ENCODE measurements at regions not wholly inside any gene's neighbourhood (a gene's known extent, or its start where the extent isn't known, plus 50 kb on each side); places are given as distances from the start of the nearest gene placed in this dataset.

GRCh38 chr22:35195226-35195625, 62.1 kb upstream of the HMGXB4 start:
- Histone ChIP-seq H3K9me3 (replicated peaks) (no peaks in the 10 kb centered on the region), H3K36me3 (no peaks in the 10 kb centered on the region), H3K4me1 (replicated peaks) (peaks cover 17% of the 10 kb centered on the region), H3K4me3 (no peak overlapping the region), H3K27ac (no peak overlapping the region), H3K27me3 (replicated peaks) (0 out of 2 replicates have a peak, but pooled peaks cover 6% of the 10 kb centered on the region)
- DNase-seq (ENCODE audit: low read depth in 1 of 2, low spot score in 2 of 2) = no peak

- no peak overlapping the region for H3K27ac ChIP-seq
- no peak for DNase-seq (ENCODE audit: low read depth in 1 of 2, low spot score in 2 of 2)
- no peak overlapping the region for H3K4me3 ChIP-seq
- 0 out of 2 replicates have a peak, but pooled peaks cover 6% of the 10 kb centered on the region for H3K27me3 ChIP-seq (replicated peaks)
- H3K36me3 ChIP-seq = no peaks in the 10 kb centered on the region
- H3K9me3 ChIP-seq (replicated peaks) = no peaks in the 10 kb centered on the region
- H3K4me1 ChIP-seq (replicated peaks) = peaks cover 16% of the 10 kb centered on the region
These were observed 61.5 kb upstream of the HMGXB4 start for GRCh38 chr22:35195821-35196220.

GRCh38 chr22:35197071-35197470, 60.2 kb upstream of the HMGXB4 start:
- Histone ChIP-seq H3K4me3 (no peak overlapping the region), H3K27ac (no peak overlapping the region), H3K36me3 (no peaks in the 10 kb centered on the region), H3K27me3 (replicated peaks) (0 out of 2 replicates have a peak, but pooled peaks cover 6% of the 10 kb centered on the region), H3K9me3 (replicated peaks) (no peaks in the 10 kb centered on the region), H3K4me1 (replicated peaks) (peaks cover 4% of the 10 kb centered on the region)
- DNase-seq (ENCODE audit: low read depth in 1 of 2, low spot score in 2 of 2) = no peak

- Histone ChIP-seq H3K36me3 (no peaks in the 10 kb centered on the region), H3K27me3 (replicated peaks) (0 out of 2 replicates have a peak, but pooled peaks cover 6% of the 10 kb centered on the region), H3K27ac (no peak overlapping the region), H3K4me1 (replicated peaks) (no peaks in the 10 kb centered on the region), H3K4me3 (no peak overlapping the region), H3K9me3 (replicated peaks) (no peaks in the 10 kb centered on the region)
- no peak for DNase-seq (ENCODE audit: low read depth in 1 of 2, low spot score in 2 of 2)
These were observed 59.4 kb upstream of the HMGXB4 start for GRCh38 chr22:35197886-35198285.

GRCh38 chr22:35198738-35199137, 58.6 kb upstream of the HMGXB4 start:
- Histone ChIP-seq H3K36me3 (no peaks in the 10 kb centered on the region), H3K9me3 (replicated peaks) (no peaks in the 10 kb centered on the region), H3K4me1 (replicated peaks) (no peaks in the 10 kb centered on the region), H3K27me3 (replicated peaks) (0 out of 2 replicates have a peak, but pooled peaks cover 6% of the 10 kb centered on the region), H3K27ac (no peak overlapping the region), H3K4me3 (no peak overlapping the region)
- no peak for DNase-seq (ENCODE audit: low read depth in 1 of 2, low spot score in 2 of 2)

- Histone ChIP-seq H3K4me1 (replicated peaks) (no peaks in the 10 kb centered on the region), H3K27ac (no peak overlapping the region), H3K27me3 (replicated peaks) (0 out of 2 replicates have a peak, but pooled peaks cover 2% of the 10 kb centered on the region), H3K9me3 (replicated peaks) (no peaks in the 10 kb centered on the region), H3K36me3 (no peaks in the 10 kb centered on the region), H3K4me3 (no peak overlapping the region)
- DNase-seq (ENCODE audit: low read depth in 1 of 2, low spot score in 2 of 2) = no peak
These were observed 54.9 kb upstream of the HMGXB4 start for GRCh38 chr22:35202376-35202775.

- no peaks in the 10 kb centered on the region for H3K9me3 ChIP-seq (replicated peaks)
These were observed 53.7 kb upstream of the HMGXB4 start for GRCh38 chr22:35203583-35203982.

GRCh38 chr22:35204807-35205775, 52.2 kb upstream of the HMGXB4 start:
- H3K36me3 ChIP-seq = no peaks in the 10 kb centered on the region
- no peak overlapping the region for H3K4me3 ChIP-seq
- no peaks in the 10 kb centered on the region; the same call in 1 of the 2 replicates for H3K27me3 ChIP-seq (replicated peaks)
- no peaks in the 10 kb centered on the region for H3K4me1 ChIP-seq (replicated peaks)
- H3K27ac ChIP-seq = no peak overlapping the region
- no peaks in the 10 kb centered on the region for H3K9me3 ChIP-seq (replicated peaks)
- DNase-seq (ENCODE audit: low read depth in 1 of 2, low spot score in 2 of 2) = no peak

More at GRCh38 chr22:35203583-35203982, 53.7 kb upstream of the HMGXB4 start:
- Histone ChIP-seq H3K4me1 (replicated peaks) (no peaks in the 10 kb centered on the region), H3K4me3 (no peak overlapping the region), H3K27ac (no peak overlapping the region), H3K36me3 (no peaks in the 10 kb centered on the region), H3K27me3 (replicated peaks) (0 out of 2 replicates have a peak, but pooled peaks cover 2% of the 10 kb centered on the region)
- no peak for DNase-seq (ENCODE audit: low read depth in 1 of 2, low spot score in 2 of 2)

- Histone ChIP-seq H3K27ac (no peak overlapping the region), H3K27me3 (replicated peaks) (no peaks in the 10 kb centered on the region; the same call in 1 of the 2 replicates), H3K4me1 (replicated peaks) (no peaks in the 10 kb centered on the region), H3K9me3 (replicated peaks) (no peaks in the 10 kb centered on the region), H3K36me3 (no peaks in the 10 kb centered on the region), H3K4me3 (no peak overlapping the region)
- peak in 1 of 2 experiments; percentile 6 for DNase-seq (ENCODE audit: low read depth in 1 of 2, low spot score in 2 of 2)
These were observed 51.3 kb upstream of the HMGXB4 start for GRCh38 chr22:35205961-35206360.

- no peak overlapping the region for H3K27ac ChIP-seq
- no peaks in the 10 kb centered on the region for H3K36me3 ChIP-seq
- DNase-seq (ENCODE audit: low read depth in 1 of 2, low spot score in 2 of 2) = no peak
- no peaks in the 10 kb centered on the region; the same call in 1 of the 2 replicates for H3K27me3 ChIP-seq (replicated peaks)
- H3K4me3 ChIP-seq = no peak overlapping the region
- H3K4me1 ChIP-seq (replicated peaks) = no peaks in the 10 kb centered on the region
- H3K9me3 ChIP-seq (replicated peaks) = no peaks in the 10 kb centered on the region
These were observed 50.4 kb upstream of the HMGXB4 start for GRCh38 chr22:35206889-35207288.

Data from SJSA1 (cell line).